Mesothelial cell of epicardium (in vitro differentiated cells): ENCODE measurements at regions not wholly inside any gene's neighbourhood (a gene's known extent, or its start where the extent isn't known, plus 50 kb on each side); places are given as distances from the start of the nearest gene placed in this dataset.
A peak's percentile ranks its signal among the peaks of the same experiment; 100 is the strongest.
"Not testable (repeated sequence)": the region's sequence is repeated elsewhere in the genome, so short reads cannot be mapped to it uniquely, and the experiment has no call there.

Experiments used
- DNase-seq, 2 experiments: peaks; one replicate each; pipeline ENCODE4 v3.0.0; 2021; ENCODE audit warnings: low spot score in 2 of 2; ENCODE audit not compliant: unreplicated experiment in 2 of 2
- H3K27ac Mint-ChIP-seq: 2 replicates; pipeline ENCODE4 v1.8.0; 2021; ENCODE audit warnings: mixed read lengths
- H3K27me3 Mint-ChIP-seq: 2 replicates; pipeline ENCODE4 v1.8.0; 2021; ENCODE audit warnings: low read depth, mixed read lengths
- H3K36me3 Mint-ChIP-seq: 2 replicates; pipeline ENCODE4 v1.8.0; 2021; ENCODE audit warnings: mixed read lengths
- H3K4me1 Mint-ChIP-seq: 2 replicates; pipeline ENCODE4 v1.8.0; 2021; ENCODE audit warnings: mixed read lengths
- H3K4me3 Mint-ChIP-seq: 2 replicates; pipeline ENCODE4 v1.8.0; 2021; ENCODE audit warnings: mild to moderate bottlenecking, moderate library complexity, mixed read lengths
- H3K9me3 Mint-ChIP-seq: 2 replicates; pipeline ENCODE4 v1.8.0; 2021; ENCODE audit warnings: mixed read lengths
- CTCF ChIP-seq: fragments of 200-600 bp; sonication (generic); IDR thresholded peaks from one replicate; pipeline ENCODE4 v1.5.0; 2021; ENCODE audit warnings: antibody characterized with exemption; ENCODE audit not compliant: unreplicated experiment

GRCh38 chr1:5611431-5611830 lies 380.8 kb downstream of the NPHP4 start:
- peaks cover 28% of the 10 kb centered on the region for H3K9me3 Mint-ChIP-seq
- DNase-seq: no peak
- peaks cover 23% of the 10 kb centered on the region for H3K27me3 Mint-ChIP-seq
- H3K36me3 Mint-ChIP-seq: no peaks in the 10 kb centered on the region
- H3K4me1 Mint-ChIP-seq: peaks cover 4% of the 10 kb centered on the region
- TF ChIP-seq CTCF: no peak
- no peak overlapping the region for H3K4me3 Mint-ChIP-seq
- no peak overlapping the region for H3K27ac Mint-ChIP-seq

- Mint-ChIP-seq H3K27me3 (peaks cover 21% of the 10 kb centered on the region), H3K4me1 (peaks cover 4% of the 10 kb centered on the region), H3K27ac (no peak overlapping the region)
Observed at GRCh38 chr1:5610432-5610831, 381.8 kb downstream of the NPHP4 start.

GRCh38 chr1:5603353-5604104 lies 388.7 kb downstream of the NPHP4 start:
- Mint-ChIP-seq H3K27me3 (peaks cover 7% of the 10 kb centered on the region), H3K4me3 (no peak overlapping the region), H3K36me3 (no peaks in the 10 kb centered on the region), H3K4me1 (peaks cover 20% of the 10 kb centered on the region), H3K27ac (no peak overlapping the region), H3K9me3 (peaks cover 14% of the 10 kb centered on the region)
- DNase-seq: no peak
- TF ChIP-seq CTCF: no peak

More at GRCh38 chr1:5610432-5610831, 381.8 kb downstream of the NPHP4 start:
- Mint-ChIP-seq H3K4me3 (no peak overlapping the region), H3K9me3 (peaks cover 29% of the 10 kb centered on the region), H3K36me3 (no peaks in the 10 kb centered on the region)
- DNase-seq: no peak
- TF ChIP-seq CTCF: no peak

GRCh38 chr1:5602718-5603117 lies 389.5 kb downstream of the NPHP4 start:
- not testable (repeated sequence) for H3K27ac Mint-ChIP-seq, H3K27me3 Mint-ChIP-seq, H3K4me3 Mint-ChIP-seq, H3K36me3 Mint-ChIP-seq
- peaks cover 12% of the 10 kb centered on the region for H3K9me3 Mint-ChIP-seq
- peak in 1 of 2 experiments; percentile 17 for DNase-seq
- H3K4me1 Mint-ChIP-seq: peaks cover 28% of the 10 kb centered on the region

- TF ChIP-seq CTCF: no peak
- H3K36me3 Mint-ChIP-seq: no peaks in the 10 kb centered on the region
- H3K4me3 Mint-ChIP-seq: no peak overlapping the region
- H3K9me3 Mint-ChIP-seq: peaks cover 2% of the 10 kb centered on the region
- peaks cover 7% of the 10 kb centered on the region for H3K27me3 Mint-ChIP-seq
- H3K27ac Mint-ChIP-seq: no peak overlapping the region
- peak in 1 of 2 experiments; percentile 17 for DNase-seq
- peaks cover 40% of the 10 kb centered on the region for H3K4me1 Mint-ChIP-seq
Observed at GRCh38 chr1:5601516-5601915, 390.7 kb downstream of the NPHP4 start.

GRCh38 chr1:5599541-5599940 lies 392.7 kb downstream of the NPHP4 start:
- no peak for TF ChIP-seq CTCF
- Mint-ChIP-seq H3K27ac (peak overlapping the region; percentile 79), H3K36me3 (no peaks in the 10 kb centered on the region), H3K27me3 (peaks cover 6% of the 10 kb centered on the region), H3K4me3 (no peak overlapping the region), H3K4me1 (peaks cover 53% of the 10 kb centered on the region), H3K9me3 (no peaks in the 10 kb centered on the region)
- peak in 1 of 2 experiments; percentile 19 for DNase-seq
